GM21360 (cell line): ENCODE measurements at regions not wholly inside any gene's neighbourhood (a gene's known extent, or its start where the extent isn't known, plus 50 kb on each side); places are given as distances from the start of the nearest gene placed in this dataset.
A peak's percentile ranks its signal among the peaks of the same experiment; 100 is the strongest.

Experiments
- ATAC-seq: cut with Tn5 transposase; IDR thresholded peaks from one replicate; pipeline ENCODE4 v1.9.1; 2021; ENCODE audit warnings: mild to moderate bottlenecking, moderate library complexity; ENCODE audit not compliant: unreplicated experiment

DNA sequence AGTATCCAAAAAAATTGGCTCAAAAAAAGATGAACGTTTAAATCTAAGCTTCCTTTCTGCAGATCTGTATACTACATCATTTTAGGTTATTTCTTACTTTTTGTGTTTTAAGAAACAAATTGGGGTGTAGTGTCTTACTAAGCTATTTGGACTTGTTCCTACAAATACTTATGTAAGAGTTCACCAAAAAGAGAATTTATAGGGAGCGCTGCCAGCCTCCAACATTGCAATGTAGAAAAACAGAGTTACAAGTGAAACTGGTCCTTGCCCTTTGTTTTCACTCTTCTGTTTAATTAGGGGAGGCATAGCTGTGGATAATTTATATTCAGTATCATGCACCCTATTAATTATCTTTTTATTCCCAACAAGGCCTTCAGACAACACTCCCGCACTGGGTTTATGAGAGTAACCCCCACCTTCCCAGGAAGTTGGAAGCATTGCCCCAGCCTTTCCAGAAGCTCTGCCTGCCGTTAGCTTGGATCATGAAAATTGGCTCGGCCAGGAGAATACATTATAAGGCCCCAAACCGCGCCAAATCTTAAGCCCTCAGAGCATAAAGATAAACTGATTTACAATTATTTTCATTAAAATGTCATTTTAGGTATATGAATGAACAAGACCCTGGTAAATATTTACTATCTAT is 261.8 kb upstream of the KLF6 start:
- no peak for ATAC-seq

DNA sequence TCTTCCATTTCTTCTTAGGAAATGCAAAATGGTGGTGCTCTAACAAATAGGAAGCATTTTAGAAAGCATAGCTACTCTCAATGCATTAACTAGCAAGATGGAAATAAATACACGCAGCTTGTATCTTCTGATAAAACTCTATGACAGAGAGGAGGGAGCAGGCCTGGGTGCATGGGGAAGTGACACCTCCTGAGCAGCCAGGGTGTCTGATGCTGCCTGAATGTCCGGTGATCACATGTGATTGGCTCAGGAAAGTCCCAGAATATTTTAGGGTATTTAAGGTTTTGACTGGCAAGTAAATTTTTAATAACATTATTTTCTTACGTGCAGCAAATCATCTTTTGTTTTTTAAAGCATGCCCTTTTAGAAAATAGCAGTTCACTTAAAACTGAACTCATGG is 261.0 kb upstream of the KLF6 start:
- no peak for ATAC-seq

DNA sequence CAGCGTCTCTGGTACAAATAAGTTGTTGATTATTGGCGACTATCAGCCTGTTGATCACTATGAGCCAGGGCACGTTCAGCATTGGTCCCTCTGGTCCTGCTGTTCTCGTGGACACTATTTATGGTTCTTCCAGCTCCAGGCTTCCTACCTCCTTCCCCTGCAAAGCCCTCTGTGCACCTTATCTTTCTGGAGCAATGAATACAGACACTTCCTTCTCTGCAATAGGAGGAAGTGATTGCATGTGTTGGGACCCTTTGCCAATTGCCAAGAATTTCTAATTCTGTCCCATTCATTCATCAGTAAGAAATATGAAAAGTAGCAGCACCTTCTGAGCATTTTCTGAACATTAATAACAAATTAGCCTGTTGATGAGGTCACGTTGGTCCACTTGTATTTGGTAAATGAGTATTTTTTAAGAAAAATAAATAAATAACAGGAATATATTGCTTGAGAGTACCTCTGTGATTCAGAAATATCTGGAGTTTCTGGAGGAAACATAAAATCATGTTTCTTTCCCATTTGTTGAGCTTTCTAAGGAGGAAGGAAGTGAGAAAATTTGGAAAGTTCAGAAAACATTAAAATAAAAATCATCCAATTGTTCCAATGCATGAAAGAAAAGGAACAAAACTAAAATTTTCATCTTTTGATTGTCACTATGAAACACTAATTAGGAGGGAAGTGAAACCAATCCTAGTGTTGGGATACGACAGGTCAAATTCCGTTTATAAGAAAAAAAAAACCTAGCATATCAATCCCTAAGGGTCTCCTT is 259.1 kb upstream of the KLF6 start:
- no peak for ATAC-seq

DNA sequence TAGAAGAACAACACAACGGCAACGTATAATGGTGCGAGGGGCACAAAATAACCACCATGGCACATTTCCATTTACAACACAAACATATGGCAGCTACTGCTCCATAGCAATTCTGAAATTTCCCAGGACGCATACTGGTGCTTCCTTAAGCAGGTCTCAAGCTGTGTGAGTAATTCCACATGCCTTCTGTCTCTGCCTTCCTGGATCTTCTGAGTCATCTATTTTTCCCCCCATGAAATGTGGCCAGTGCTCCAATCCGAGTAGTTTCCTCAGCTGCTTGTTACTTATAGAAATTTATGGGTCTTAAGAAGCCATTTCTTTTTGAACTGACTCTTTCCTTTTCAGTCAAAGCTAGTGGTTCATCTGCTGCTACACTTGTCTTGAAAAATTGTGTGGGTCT is 256.6 kb upstream of the KLF6 start:
- no peak for ATAC-seq

DNA sequence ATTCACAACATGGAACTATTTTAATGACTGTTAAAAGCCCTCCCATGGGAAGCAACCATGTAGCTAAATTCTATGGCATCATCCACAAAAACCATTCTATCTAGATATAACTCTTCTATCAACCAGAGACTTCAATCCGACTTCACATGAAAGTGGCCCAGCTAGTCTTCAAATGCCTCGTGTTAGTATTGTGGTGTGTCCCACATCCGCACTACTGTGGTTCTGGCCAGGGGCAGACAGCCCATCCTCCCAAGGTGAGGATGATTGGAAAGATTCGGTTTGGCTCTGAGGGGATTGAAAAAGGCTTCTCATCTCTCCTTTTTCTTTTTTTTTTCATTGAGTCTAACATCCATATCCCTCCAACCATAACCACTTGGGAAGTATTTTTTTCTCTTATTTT is 253.0 kb upstream of the KLF6 start:
- ATAC-seq = no peak

DNA sequence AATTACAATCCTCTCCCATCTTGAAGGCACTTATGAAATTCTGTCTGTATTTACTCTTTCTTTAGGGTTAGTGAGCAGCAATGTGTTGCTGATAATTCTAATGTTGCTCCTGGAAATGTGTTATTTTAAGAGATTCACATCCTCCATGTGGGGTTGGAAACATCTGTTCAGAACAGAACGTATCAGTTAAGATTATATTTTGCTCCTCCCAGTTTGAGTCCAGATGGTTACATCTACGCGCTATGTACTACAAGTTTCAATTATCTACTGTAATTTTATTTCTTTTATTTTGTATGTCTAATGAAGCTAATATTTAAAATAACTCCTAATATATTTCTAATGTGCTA is 250.6 kb upstream of the KLF6 start:
- ATAC-seq = no peak

DNA sequence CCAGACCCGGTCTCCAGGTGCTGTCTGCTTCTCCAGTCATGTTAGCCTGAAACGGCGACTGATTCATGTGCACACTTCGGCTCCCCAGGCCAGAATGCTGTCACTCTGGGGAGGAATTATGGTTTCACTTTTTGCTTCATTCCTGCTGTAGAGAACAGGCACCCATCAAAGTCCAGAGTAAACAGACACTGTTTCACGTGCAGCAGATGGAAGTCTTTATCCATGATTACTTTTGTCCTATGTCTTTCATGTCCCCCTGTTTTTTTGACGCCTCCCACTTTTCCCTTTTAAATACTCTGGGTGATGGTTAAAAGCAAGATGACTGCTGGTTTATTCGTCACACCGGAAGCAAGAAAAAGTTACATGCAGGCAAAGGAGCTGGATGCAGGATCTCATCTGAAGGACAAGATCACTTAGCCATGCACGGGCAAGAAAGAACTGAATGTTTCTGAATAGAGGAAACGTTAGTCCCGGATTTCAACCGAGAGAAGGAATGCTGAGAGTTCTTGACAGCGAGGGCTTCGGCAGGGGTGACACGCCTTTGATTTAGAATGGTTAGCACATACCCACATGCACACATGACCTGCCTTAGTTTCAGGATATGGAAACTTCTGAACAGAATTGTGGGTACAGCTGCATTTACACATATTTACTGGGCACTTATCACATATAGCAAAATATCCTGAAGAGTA is 250.0 kb upstream of the KLF6 start:
- no peak for ATAC-seq

DNA sequence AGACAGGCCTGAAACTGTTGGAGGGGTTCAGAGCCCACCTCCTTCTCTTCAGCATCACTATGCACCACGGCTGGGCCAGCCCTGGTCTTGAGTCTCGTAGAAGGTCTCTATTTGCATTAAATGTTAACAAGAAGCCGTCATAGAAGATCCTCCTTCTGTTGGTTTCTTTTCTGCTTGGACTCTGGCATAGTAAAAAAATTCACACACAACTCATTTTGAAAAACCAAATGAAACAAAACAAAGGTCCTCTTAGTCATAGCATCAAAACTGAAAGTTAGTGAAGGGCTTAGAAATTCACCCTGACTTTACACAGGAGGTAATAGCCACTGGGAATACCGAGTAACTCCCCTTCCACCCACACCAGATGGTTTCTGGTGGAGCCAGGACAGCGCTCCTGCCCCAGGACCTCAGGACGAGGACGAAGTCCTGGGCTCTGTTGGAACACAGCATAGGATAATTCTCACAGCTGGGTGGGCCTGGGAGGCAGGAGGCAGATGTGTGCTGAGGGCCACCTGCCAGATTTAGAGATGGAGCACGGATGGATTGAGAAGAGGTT is 248.4 kb upstream of the KLF6 start:
- peak; percentile 93 for ATAC-seq

DNA sequence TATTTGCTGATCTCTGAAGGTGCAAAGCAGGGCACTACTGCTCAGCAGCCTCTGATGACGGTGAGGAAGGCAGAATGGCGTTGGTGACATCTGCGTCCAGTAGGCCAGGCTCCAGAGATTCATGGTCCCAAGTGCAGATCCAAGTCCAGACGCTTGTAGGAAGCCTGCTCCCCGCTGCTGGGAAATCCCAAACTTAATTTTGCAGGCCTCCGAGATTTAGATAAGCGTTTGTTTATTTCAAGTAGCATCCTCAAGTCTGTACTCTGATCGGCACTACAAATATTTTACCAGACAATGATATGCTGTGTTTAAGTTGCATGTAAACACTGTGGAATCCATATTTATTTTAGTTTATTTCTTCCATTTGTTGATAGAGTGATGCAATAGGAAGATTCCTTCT is 244.9 kb upstream of the KLF6 start:
- no peak for ATAC-seq

DNA sequence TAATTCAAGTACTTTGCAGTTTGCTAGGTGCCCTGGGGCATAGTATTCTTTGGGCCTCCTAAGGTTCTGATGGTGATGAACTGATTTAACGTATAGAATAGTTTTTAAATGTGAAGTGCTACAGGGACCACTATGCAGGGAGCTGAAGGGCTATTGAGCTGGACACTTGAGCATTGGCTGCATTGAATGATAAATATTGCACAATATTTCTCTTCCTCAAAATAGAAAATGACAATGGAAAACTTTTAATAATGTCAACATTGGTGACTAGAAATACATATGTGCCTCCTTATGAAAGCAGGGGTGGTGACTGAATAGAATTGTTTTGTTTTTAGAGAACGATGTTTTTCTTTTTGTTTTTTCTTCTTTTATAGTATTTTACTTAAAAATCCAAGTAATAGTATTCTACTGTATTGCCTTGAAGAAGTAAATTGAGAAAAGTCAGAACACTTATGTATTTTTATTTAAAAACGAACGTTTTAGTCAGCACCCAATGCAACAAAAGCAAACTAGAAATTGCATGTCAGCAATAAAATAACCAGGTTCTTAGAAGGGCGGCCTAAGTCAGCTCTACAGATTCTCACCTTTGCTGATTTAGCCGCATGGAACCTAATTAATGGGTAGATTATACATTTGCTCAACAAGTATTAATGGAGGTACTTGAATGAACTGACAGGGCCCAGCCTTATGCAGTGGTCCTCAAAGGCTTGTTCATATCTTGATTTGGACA is 244.0 kb upstream of the KLF6 start:
- ATAC-seq = no peak

DNA sequence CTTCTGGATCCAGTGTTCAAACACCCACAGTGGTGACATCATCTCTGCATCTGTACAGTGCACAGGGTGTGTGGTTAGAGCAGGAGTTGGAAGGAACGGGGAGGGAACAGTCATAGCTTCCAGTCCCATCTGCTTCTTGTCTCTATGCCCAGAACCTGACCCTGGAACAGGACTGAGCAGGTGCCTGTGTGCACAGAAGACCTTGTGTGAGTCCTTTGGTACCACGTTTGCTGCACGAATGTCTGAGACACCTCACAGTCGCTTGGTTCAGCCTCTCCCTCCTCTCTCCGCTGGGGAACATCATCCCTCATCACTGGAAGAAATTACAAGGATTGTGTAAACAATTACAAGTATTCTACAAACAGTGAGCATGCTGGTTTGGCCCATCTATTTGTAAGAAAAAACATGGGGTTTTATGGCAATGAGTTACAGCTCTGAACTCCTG is 243.0 kb upstream of the KLF6 start:
- ATAC-seq = no peak

DNA sequence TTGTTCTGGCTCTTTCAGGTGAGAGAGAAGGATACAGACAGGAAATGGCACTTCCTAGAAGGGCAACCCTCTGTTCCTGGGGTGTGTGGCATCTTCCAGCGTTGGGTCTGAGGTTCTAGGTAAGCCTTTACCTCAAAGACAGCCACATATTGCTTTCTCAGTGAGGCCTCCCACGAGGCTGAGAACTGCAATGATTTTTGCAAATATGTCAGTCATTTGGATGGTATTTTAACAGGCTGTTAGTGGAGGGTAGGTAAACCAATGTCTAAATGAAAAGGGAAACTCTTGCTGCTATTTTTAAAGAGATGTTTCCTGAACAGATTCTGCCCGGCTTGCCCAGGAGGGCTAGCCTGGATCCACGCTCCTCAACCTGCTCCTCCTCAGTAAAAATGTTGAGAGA is 240.3 kb upstream of the KLF6 start:
- no peak for ATAC-seq

DNA sequence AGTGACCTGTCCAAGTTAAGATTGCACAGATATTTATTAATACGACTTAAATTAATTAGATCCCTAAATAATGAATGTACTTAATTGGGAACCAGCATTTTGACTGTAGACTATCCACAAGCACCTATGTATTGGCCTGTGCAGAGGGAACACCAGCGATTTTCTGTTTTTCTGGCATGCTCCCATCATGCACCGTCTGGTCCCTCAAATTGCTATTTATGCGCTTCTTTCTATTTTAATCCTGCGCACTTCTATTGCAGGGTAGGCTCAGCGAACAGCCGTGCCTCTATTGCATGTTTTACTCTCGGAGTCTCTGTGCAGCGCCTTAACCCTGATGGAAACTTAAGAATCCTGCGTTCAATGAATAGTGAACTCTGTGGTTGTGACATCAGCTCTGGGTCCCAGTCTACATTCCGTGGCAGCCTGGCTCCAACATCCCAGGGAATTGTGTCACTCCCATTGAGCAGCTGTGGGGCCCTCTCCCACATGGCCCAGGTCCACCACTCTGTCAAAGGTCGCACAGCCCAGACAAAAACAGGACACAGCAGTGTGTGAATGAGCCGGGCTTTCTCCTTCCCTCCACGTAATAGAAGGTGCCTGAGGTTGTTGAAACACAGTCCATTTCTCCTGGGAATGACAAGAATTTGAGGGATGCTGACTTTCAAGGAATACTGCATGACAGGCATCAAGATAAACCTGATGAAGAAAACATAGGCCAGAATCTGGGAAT is 239.7 kb upstream of the KLF6 start:
- ATAC-seq = no peak

DNA sequence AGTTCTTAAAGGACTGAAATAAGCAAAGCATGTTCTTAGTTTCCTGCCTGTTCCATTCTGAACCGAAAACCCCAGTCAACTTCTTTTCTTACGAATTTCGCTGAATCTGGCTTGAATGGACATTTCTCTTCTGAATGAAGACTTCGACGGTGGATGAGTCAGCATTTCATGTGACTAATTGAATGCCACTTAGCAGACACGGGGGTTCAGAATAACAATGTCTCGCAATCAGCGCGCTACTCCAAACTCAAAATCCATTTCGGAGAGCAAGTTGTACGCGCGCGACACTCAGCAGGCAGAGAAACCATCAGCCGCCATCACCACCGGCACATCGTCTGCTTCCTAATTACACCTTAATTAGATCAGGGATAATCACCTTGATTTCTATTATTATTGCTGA is 239.0 kb upstream of the KLF6 start:
- ATAC-seq = no peak

DNA sequence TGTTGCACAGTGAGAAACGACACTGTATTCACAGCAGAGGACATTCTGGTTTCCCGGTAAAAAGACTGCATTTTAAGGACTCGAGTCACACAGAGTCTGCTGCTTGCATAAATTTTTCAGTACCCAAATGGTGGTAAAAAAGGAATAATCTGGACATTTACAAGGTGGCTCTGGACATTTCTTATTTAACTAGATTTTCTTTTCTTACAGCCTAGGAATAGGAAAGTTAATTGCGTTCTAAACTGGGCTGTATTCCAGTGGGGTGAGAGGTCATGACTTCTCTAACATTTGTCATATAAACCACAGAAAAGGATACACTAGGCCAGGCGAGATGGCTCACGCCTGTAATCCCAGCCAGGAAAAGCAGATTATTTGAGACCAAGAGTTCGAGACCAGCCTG is 237.5 kb upstream of the KLF6 start:
- no peak for ATAC-seq

DNA sequence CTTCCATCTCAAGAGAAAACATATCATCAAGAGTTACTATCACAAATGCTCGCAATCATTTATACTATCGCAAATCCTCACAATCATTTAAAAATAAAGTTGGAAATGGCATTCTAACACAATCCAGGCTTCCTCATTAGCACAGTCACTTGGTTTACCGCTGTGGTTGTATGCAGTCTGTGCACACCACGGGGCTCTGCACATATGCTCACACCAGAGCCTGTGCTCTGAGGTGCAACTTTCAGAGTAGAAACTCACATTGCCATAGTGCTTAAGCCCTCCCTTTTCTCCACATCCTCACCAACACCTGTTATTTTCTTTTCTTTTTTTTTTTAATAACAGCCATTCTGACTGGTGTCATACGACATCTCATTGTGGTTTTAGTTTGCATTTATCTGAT is 235.6 kb upstream of the KLF6 start:
- no peak for ATAC-seq

DNA sequence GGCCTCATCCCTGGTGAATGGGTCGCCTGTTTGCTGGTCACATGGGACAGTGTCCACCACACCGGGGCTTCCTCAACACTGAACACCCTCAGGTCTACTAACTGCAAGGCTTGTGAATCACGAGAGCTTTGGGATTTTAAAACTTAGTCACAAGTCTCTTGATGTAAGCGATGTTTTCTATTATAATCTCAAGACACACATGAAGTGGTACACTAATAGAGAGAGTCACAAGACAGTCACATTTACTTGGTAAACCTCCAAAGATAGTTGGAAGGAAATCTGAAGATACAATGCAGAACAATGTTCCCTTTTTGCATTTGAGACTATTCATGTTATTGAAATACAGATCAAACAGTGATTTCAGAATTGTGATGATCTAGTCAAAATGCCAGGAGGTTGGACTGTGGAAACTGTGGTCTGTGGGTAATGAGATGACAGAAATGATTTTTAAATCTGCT is 233.1 kb upstream of the KLF6 start:
- ATAC-seq = no peak

DNA sequence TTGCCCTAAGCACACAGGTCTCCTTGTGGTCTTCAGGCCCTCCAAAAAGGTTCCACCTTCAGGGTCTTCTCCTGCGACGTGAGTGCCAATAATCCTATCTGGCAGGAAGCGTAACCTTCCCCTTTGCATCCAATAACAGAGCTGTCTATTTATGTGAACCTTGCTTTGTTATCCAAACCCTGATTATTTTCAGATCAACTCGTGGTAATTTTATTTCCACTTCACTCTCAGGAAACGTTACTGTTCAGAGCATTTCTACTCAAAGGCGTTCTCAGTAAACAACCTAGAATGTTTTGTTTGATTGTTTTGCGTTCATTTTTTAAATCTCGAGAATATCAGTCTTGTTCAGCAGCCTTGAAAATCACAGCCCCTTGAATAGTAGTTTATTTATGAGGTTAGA is 232.3 kb upstream of the KLF6 start:
- no peak for ATAC-seq

DNA sequence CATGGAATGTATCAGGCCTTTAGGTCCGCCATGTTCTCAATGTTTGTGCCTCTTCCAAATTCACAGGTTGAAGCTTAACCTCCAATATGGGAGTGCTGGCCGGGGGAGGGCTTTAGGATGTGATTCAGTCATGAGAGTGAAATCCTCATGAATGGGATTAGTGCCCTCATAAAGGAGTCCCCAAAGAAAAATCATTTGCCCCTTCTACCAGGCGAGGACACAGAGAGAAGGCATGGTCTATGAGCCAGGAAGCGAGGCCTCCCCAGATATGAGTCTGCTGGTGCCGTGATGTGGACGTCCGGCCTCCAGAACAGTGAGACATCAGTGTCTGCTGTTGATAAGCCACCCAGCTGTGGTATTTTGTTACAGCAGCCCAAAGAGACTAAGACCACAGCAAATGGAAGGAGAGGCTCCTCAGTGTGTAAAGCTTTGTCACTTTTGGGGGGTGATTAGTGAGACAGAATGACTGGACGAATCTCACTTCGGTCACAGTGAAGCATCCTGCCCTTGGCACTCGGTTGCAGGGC is 231.3 kb upstream of the KLF6 start:
- no peak for ATAC-seq

DNA sequence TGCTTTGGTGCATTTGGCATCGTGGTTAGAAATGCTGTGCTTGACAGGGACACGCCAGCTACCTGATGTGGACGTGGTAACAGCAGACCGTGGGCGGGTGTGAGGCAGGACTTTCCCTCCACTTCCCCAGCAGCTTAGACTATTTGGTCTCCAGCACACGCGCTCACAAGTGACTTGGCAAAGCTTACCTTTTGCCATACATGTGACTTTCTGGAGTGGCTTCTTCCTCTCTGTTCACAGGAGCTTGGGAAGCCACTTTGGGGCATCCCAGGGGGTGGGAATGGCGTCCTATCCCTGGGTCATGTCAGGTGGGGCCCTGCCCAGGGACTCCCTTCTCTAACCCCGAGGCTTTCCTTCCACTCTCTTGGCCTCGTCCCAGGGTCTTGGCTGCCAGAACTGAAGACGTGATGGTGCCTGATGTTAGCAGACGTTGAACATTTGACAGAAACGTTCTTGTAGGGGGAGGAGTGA is 228.7 kb upstream of the KLF6 start:
- ATAC-seq = peak; percentile 53
